LoVo (cell line): ENCODE measurements at regions not wholly inside any gene's neighbourhood (a gene's known extent, or its start where the extent isn't known, plus 50 kb on each side); places are given as distances from the start of the nearest gene placed in this dataset.
"Not testable (repeated sequence)": the region's sequence is repeated elsewhere in the genome, so short reads cannot be mapped to it uniquely, and the experiment has no call there.

Source experiments
- DNase-seq: peaks from one replicate; pipeline ENCODE4 v3.0.0-alpha.2; 2016; ENCODE audit warnings: low spot score

GRCh38 chr2:16052571-16053052 is 112.3 kb downstream of the MYCN start:
- not testable (repeated sequence) for DNase-seq

GRCh38 chr2:16051841-16052564 is 111.7 kb downstream of the MYCN start:
- DNase-seq: no peak

- DNase-seq: no peak
Measured at GRCh38 chr2:16050908-16051489, 110.6 kb downstream of the MYCN start.

- no peak for DNase-seq
Measured at GRCh38 chr2:16050261-16050907, 110.0 kb downstream of the MYCN start.

- DNase-seq: no peak
Measured at GRCh38 chr2:16049406-16049805, 109.1 kb downstream of the MYCN start.

GRCh38 chr2:16048466-16048865 is 108.1 kb downstream of the MYCN start:
- no peak for DNase-seq

- DNase-seq: no peak
Measured at GRCh38 chr2:16047701-16048100, 107.4 kb downstream of the MYCN start.

GRCh38 chr2:16046649-16047048 is 106.3 kb downstream of the MYCN start:
- no peak for DNase-seq

- DNase-seq: no peak
Measured at GRCh38 chr2:16045653-16046352, 105.5 kb downstream of the MYCN start.

- DNase-seq: no peak
Measured at GRCh38 chr2:16044946-16045456, 104.7 kb downstream of the MYCN start.

- no peak for DNase-seq
Measured at GRCh38 chr2:16043627-16044026, 103.3 kb downstream of the MYCN start.

- DNase-seq: no peak
Measured at GRCh38 chr2:16043192-16043591, 102.8 kb downstream of the MYCN start.

GRCh38 chr2:16042201-16042700 is 101.9 kb downstream of the MYCN start:
- no peak for DNase-seq

- DNase-seq: no peak
Measured at GRCh38 chr2:16040271-16041010, 100.1 kb downstream of the MYCN start.

- DNase-seq: no peak
Measured at GRCh38 chr2:16039823-16040222, 99.5 kb downstream of the MYCN start.

GRCh38 chr2:16039055-16039454 is 98.7 kb downstream of the MYCN start:
- DNase-seq: no peak

GRCh38 chr2:16038621-16039020 is 98.3 kb downstream of the MYCN start:
- no peak for DNase-seq

- no peak for DNase-seq
Measured at GRCh38 chr2:16037808-16038457, 97.6 kb downstream of the MYCN start.

- DNase-seq: no peak
Measured at GRCh38 chr2:16036951-16037350, 96.6 kb downstream of the MYCN start.

- no peak for DNase-seq
Measured at GRCh38 chr2:16035747-16036745, 95.7 kb downstream of the MYCN start.
